Gastroesophageal sphincter (tissue), 3 donors: ENCODE measurements at regions not wholly inside any gene's neighbourhood (a gene's known extent, or its start where the extent isn't known, plus 50 kb on each side); places are given as distances from the start of the nearest gene placed in this dataset.

ENCODE experiments used
- POLR2A ChIP-seq, 2 donors: fragments of 450-650 bp; IDR thresholded peaks; one replicate each; pipeline ENCODE4 v1.6.1; 2017; ENCODE audit warnings: antibody characterized with exemption in 2 of 2, mild to moderate bottlenecking in 2 of 2, moderate library complexity in 1 of 2
- POLR2AphosphoS5 ChIP-seq: sonication (generic); formaldehyde crosslinking; IDR thresholded peaks from one replicate; pipeline ENCODE4 v1.6.1; 2017; ENCODE audit warnings: antibody characterized with exemption
- TF ChIP-seq, protein P1 (sequence below), 4 experiments: fragments of 200-600 bp in 2 of 4; fragments of 450-650 bp in 2 of 4; sonication (generic) in 1 of 4; IDR thresholded peaks; one replicate each; pipeline ENCODE4 v1.5.1; 2017 to 2019; ENCODE audit warnings: antibody characterized with exemption in 4 of 4, mild to moderate bottlenecking in 2 of 4, moderate library complexity in 2 of 4

- TF ChIP-seq, protein P1, sequence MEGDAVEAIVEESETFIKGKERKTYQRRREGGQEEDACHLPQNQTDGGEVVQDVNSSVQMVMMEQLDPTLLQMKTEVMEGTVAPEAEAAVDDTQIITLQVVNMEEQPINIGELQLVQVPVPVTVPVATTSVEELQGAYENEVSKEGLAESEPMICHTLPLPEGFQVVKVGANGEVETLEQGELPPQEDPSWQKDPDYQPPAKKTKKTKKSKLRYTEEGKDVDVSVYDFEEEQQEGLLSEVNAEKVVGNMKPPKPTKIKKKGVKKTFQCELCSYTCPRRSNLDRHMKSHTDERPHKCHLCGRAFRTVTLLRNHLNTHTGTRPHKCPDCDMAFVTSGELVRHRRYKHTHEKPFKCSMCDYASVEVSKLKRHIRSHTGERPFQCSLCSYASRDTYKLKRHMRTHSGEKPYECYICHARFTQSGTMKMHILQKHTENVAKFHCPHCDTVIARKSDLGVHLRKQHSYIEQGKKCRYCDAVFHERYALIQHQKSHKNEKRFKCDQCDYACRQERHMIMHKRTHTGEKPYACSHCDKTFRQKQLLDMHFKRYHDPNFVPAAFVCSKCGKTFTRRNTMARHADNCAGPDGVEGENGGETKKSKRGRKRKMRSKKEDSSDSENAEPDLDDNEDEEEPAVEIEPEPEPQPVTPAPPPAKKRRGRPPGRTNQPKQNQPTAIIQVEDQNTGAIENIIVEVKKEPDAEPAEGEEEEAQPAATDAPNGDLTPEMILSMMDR (IDR thresholded peaks at IDR 0.05) = no peak
- TF ChIP-seq POLR2AphosphoS5 = no peak
- TF ChIP-seq POLR2A (IDR thresholded peaks at IDR 0.05) = no peak
These were observed 477.7 kb downstream of the TBC1D22A start for GRCh38 chr22:47240116-47240515.
